Fibroblast of skin of left quadriceps (primary cell): ENCODE measurements at regions not wholly inside any gene's neighbourhood (a gene's known extent, or its start where the extent isn't known, plus 50 kb on each side); places are given as distances from the start of the nearest gene placed in this dataset.
A peak's percentile ranks its signal among the peaks of the same experiment; 100 is the strongest.
"Not testable (repeated sequence)": the region's sequence is repeated elsewhere in the genome, so short reads cannot be mapped to it uniquely, and the experiment has no call there.

Source experiments
- DNase-seq, 2 experiments: peaks; one replicate each; pipeline ENCODE4 v3.0.0-alpha.2; 2013; ENCODE audit warnings: low read depth in 2 of 2

DNA sequence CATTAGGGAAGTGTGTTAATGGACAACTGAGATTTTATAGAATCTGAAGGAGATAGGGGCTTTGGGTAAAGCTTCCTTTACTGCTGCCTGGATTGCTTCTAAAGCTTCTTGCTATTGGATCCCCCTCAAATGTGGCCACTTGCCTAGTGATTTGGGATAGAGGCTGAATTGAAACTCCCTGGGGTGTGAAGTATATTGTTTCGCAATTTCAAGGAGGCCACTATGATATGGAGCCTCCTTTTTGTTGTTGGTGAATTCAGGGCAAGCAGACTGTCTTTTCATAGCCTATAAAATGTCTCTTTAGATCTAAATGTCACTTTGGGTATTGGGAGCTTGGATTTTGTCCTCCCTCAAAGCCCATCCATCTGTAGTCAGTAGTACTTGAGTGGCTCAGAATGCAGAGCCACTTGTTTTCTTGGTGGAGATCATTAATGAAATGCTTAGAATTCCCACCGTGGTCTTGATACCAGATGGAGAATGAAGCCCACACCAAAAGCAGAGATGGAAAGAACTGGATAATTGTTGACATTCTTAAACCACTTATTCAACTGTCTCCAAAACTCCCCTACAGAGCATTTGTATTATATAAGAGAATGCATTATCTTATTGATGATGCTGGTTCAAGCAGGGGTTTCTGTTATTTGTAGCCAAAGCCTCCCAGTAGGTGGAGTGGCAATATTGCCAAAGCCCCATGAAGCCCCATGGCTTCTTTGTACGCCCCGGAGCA is 144.3 kb upstream of the KCNE2 start:
- no peak for DNase-seq

DNA sequence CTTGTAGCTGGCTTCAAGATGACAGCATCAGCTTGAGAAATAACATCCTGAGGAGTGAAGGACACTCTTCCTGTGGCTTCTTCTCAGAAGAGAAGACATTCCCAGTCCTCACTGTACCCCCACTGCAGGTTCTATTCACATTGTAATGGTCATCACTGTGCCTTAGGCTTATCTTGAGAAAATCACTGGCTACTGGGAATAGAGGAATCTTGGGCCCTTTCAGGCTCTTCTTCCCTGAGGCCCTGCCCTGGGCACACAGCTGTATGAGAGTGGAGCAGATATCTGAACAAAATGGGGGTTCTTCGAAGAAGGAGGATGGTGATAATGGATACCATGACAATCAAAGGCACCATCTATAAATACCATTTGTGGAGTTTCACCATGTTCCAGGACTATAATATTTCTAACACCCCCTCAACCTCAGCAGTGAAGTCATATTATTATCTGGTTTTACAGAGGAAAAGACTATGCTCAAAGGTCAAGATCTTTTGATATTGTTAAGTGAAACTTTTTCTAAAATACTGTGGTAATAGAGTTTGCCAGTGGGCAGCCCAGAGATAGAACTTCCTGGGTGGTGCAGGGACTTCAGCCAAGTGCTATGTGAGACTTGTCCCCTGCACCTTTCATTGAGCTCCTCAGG is 143.1 kb upstream of the KCNE2 start:
- no peak for DNase-seq

DNA sequence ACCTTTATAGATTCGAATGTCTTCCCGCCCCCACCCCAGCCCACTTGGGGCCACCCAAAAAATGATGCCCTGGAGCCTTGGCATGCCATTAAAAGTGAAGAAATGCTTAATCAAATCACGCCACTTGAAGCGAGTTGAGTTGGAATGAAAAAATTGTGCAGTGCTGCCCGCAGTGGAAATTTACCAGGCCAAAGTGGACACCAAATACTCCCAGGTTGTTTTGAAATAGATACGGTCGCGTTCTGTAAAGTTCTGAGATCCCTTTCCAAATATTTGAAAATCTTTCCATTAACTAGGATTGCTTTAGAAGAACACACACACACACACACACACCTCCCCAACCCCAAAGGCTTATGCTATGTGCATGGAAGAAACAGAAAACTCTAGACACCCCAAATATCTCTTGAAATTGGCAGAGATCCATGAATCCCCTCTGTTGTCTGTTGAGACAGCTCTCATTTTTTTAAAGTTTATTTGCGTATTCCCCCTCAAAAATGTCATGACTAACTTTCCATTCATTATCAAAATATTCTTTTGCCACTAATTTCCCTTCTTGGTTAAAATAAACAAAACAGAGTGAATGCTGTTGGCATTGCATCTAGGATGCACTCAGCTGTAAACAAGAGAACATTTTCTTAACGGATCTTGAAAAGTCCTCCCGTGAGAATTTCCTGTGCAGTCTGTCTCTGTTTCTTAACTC is 142.3 kb upstream of the KCNE2 start:
- DNase-seq = no peak

DNA sequence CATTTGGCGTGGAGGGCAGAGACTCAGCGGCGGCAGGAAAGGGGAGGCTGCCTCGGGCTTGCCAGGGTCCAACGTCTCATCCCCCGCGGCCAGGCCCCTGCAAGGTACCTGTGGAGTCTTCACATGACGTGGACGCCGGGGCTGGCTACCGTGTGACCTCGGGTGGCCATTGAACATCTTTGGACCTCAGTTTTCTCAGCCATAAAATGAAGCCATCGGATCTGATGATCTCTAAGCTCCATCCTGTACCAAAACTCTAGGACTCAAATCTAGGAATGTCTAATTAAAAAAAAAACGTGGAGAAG is 141.8 kb upstream of the KCNE2 start:
- DNase-seq = no peak

DNA sequence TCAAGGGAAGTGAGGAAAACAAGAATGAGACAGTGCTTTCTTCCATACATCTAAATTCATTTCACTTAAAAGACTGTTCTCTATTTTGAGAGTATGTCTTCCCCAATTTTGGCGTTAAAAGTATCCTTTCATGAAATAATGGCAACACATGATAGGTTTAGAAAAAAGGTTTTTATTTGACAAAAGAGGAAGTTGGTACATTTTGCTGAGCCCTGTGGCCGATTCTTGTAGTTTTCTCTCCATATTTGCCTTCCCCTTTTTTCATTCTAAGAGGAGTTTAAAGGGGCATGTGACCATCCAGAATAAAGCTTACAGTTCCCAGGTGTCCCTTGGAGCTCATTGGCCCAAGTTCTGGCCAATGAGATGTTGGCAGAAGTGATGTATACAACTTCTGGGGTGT is 140.4 kb upstream of the KCNE2 start:
- no peak for DNase-seq

DNA sequence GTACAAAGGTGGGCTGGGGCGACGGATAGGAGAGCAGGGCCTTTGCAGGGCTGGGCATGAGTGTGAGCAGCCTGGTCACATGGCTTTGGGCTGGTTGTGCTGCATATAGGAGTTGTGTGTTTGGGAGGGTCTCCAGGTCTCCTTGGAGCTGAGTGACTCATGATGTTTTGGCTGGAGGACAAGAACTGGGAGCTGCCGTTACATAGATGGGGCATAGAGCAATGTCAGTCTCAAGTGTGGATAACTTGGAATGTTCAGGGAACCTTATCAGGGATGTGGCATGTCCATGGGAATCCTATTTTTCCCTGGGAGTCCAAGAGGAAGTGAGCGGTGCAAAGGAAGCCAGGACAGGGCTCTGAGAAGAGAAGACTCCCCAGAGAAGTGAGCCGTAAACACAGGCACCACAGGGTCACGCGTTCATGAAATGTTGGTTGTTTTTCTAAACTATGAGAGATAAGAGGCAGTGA is 136.4 kb upstream of the KCNE2 start:
- peak; percentile 26 to 34 for DNase-seq

DNA sequence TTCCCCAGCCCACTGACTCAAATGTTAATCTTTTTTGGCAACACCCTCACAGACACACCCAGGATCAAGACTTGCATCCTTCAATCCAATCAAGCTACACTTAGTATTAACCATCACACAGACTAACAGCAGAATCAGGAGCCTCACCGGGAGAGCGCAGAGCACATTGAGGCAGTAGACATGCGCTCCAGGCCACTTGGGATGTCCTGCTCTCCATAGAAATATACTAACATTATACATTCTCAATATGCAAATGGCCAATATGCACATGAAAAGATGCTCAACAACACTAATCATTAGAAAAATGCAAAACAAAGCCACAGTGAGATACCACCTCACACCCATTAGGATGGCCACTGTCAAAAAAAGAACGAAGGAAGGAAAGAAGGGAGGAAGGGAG is 135.0 kb upstream of the KCNE2 start:
- no peak for DNase-seq

DNA sequence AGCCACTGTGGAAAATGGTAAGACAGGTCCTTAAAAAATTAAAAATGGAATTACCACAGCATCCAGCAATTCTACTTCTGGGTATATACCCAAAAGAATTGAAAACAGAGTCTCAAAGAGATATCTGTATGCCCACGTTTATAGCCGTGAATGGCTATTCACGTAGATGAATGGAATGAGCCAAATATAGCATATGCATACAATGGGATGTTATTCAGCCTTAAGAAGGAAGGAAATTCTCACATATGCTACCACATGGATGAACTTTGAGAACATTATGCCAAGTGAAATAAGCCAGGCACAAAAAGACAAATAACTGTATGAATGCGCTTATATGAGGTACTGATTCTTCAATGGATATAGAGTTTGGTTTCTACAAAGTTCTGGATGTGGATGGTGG is 134.5 kb upstream of the KCNE2 start:
- DNase-seq = no peak

DNA sequence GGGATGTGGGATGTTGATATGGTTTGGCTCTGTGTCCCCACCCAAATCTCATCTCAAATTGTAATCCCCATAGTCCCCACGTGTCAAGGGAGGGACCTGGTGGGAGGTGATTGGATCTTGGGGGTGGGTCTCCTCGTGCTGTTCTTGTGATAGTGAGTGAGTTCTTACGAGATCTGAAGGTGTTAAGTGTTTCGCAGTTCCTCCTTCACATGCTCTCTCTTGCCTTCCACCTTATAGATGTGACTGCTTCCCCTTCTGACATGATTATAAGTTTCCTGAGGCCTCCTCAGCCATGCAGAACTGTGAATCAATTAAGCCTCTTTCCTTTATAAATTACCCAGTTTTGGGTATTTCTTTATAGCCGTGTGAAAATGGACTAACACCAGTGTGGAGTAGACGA is 130.1 kb upstream of the KCNE2 start:
- DNase-seq = not testable (repeated sequence)

DNA sequence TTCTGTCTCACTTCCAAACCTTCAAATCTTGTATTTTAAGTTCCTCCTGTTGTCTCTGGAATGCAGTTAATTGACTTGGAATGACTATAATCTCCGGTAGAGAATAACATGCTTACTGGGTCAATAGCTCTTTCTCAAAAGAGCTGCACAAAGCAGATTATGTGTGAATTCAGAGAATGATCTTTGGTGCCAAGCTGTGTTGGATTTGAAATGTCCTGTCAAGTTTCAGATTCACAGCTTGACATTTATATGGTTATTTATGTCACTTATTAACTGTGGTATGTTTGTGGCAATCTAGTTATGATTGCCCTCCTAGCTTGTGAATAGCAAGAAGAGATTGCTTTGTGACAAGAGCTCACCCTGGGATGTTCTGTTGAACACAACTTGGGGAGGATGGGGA is 128.3 kb upstream of the KCNE2 start:
- no peak for DNase-seq

DNA sequence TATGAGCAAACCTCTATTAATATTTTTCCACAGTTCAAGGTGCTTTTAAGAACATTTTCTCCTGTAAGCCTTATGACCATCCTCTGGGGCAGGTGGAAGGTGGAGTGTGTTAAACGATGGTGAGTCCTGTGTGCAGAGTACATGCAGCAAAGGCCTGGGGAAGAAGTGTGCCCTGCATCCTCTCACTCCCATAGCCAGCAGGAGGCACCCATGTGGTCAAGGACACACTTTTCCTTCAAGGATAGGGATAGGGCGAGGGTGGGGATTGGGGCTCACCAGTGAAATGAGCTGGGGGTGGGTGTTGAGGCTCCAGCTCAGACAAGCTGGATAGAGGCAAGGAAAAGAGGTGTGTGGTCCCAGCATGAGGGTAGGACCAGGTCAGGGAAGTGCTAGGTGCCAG is 120.8 kb upstream of the KCNE2 start:
- DNase-seq = no peak

DNA sequence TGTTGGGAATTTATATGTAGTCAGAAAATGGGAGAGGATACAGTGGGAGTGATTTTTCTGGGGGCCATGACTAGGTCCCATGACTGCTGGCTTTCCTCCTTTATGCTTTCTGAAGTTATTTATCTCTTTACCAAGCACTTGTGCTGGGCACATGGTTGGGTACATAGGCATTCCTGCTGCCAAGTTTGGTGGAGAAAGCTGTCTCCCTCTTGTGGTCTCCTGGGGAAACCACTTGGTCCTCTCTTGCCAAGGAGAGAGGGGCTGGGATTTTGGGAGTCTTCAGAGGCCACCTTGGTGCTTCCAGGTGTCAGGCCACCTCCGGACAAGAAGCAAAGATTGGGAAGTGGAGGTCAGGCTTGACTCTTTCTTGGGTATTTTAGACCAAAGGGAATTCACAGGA is 120.2 kb upstream of the KCNE2 start:
- DNase-seq = no peak

DNA sequence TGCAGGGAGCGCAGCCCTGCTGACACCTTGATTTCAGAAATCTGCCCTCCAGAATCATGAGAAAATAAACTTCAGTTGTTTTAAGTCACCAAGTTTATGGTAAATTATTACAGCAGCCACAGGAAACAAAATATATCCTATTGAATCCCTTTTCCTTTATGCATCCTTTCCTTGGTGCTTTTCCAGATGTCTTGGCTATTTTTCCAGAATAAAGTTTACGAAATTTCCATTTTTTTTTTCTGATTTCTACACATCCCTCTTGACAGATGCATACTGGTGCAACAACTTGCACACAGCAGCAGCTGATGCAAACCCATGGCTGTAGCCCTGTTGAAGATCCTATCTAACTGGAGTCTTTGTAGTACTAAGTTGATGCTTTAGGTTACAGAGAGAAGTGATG is 111.1 kb upstream of the KCNE2 start:
- DNase-seq = no peak

DNA sequence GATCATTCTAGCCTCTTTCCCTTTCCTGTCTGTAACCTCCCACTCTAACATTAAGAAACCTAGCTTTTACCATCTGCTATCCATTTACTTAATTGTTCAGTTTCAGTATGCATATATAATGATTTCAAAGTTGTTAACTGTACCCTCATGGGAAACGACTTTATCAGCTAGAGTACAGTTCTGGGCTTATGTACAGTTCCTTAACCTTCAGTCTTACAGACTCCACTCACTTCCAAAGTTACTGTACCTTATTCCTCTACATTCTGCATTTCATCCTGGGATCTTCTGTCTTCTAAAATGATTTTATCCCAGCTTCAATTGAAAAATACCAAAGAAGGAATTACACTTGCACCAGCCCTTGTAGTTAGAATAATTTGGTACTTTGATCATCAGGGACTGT is 108.7 kb upstream of the KCNE2 start:
- no peak for DNase-seq

DNA sequence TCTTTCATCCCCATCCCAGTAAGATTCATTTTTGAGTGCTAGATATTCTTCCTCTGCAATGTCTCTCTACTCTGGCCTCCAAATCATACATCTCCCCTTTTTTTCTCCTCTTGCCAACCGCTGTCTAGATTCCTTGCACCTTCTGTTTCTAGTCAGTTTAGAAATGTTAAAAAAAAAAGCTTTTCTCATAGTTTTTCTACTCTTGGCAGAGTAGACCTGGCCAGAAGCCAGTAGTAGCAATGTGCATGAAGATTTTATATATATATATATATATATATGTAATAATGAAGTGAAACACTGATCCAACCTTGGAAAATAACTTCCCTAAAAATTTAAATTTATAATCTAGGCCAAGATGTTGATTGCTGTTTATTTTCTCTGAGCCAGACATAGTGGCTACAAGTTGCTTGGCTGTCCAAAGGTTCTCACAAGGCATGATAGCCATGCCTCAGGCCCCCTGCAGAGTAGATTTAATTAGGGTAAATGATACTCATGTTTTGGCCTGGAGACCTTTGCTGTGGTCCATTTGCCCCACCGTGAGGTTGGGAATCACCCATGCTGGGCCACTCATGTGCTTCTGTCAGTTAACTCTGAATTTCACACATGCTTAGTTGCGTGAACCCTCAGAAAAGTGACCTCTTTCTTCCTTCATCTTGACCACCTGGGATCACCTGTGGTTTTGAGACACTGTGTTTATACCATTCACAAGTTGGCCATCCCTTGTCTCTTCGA is 103.4 kb upstream of the KCNE2 start:
- DNase-seq = no peak

DNA sequence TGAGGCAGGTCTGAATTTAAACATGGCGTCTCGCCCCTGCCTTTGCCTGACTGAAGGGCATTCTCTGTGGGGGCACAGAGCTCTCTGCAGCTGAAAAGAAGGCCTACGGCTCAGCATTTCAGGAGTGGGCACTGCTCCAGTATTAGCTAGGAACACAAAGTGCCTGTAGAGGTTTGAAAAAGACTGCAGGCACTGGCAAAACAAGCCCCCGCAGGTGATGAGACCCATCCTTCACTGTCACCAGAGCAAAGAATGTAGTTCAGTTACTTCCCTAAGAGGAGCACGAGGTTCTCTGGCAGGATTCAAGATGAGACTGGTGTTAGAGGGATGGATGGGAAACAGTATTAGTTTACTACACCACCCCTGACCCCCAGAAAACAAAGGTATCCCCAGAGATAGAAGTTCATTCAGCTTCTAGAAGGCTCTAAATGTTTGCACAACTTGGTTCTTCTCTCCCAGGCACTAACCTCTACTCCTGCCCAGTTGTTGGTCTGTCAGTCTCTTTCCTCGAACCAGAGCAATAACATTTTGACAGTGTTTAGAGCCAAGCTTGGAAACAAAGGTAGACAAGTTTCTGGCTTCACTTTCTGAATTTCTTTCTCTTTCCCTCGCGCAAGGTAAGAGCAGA is 101.9 kb upstream of the KCNE2 start:
- no peak for DNase-seq

DNA sequence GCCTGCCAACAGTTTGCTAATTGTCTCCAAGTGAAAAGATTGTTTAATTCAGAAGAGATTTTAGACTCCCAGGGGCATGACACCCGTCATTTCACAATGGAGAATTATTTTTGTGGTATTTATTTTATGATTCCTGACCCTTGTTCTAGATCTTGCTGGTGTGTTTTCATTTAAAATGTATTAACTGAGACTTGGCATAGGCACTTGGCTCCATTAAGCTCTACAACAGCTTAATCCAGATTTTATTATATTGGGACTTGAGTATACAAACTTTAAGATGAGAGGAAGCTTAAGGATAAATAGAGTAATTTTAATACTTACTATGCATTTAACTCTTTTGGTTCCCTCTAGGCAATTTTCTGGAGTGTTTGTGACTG is 101.3 kb upstream of the KCNE2 start:
- DNase-seq = no peak

DNA sequence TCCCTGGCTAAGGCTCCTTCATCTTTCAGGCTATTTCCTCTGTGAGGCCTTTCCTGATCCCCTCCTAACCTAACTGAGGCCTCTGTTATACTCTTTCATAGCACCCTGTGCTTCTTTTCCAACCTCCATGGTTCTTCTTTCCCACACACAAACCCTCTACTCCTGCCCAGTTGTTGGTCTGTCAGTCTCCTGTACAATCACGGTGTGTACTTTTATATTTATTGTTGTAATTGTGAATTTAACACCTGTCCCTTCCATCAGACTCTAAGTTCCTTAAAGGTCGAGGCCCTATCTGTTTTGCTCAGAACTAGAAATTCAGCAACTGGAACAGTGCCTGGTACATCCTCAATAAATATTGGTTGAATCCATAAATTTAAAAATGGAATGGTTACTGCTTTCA is 100.2 kb upstream of the KCNE2 start:
- DNase-seq = no peak

DNA sequence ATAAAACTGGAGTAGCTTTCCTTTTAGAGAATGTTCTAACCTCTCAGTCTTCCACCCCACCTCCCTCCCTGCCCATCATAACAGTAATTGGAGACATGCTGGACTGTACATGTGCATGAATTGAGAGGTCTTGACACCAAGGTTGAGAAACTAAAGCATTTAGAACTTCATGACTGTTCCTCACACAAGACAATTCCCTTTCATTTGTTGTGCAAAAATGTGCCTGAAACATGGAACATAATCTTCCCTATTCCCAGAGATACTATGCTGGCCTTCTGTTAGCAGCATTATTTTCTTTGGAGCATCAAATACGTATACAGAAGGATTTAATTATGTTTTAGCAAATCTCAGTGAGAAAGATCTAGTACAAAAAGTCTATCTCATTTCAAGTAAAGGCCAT is 97.5 kb upstream of the KCNE2 start:
- DNase-seq = no peak

DNA sequence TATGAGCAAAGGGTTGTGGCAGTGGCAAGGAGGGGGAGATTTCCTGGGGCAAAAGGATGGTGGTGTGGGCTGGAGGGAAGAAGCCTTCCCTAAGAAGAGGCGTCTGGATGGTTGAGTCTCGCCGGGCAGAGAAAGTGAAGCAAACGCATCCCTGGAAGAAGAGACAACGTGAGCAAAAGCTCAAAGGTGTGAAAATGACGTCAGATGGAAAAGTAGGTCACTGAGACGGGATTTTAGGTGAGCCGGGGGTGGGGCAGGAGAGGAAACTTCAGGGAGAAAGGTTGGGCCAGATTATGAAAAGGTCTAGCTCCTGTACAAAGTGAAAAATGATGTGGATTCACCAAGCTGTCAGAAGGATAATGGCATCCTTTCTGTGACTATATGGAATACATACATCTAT is 95.3 kb upstream of the KCNE2 start:
- no peak for DNase-seq

DNA sequence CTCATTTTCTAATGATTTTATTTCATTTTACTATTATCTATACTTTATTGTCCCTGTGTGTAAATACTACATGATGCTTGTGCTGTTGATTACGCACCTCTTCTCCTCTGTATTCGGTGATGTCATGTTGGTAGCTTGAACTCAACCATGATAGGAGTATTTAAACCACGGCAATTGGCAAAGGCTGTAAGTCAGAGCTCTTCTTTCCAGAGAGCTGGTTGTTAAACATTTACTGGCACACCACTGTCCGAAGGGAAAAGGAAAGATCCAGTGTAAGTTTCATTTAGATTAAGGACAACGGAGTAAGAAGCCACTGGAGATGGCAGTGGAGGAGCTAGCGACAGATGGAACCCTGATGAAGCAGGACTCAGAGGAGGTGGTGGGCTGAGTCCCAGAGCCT is 93.4 kb upstream of the KCNE2 start:
- DNase-seq = no peak

DNA sequence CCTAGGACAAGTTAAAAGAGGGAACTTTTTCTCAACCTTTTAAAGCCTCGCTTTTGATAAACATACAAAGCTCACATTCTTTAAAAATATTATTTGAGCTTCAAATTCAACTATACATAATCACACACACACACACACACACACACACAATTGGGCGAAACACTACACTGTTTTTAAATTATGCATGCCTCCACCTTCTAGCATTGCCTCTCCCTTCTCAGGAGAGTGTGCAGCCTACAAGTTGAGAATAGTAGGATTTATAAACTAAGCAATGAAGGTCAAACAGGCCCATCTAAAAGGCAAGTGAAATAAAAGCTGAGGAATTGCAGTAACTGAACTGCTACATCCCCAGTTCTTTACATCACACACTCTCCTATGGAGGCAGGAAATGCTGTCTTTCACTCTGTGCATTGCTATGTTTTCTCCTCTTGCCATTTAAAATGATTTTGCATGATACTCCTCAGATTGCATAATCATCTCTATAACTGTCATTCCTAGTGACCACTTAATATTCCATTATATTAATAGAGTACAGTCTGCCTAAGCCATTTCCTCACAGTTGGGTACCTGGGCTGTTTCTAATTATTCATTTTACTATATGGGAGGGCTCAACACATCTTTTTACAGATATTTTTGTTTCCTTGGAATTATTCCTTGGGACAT is 92.5 kb upstream of the KCNE2 start:
- peak in 1 of 2 experiments; percentile 32 for DNase-seq
